HG03108 (cell line): ENCODE measurements at regions not wholly inside any gene's neighbourhood (a gene's known extent, or its start where the extent isn't known, plus 50 kb on each side); places are given as distances from the start of the nearest gene placed in this dataset.

Experiments used
- ATAC-seq: cut with Tn5 transposase; IDR thresholded peaks from one replicate; pipeline ENCODE4 v1.9.1; 2021; ENCODE audit warnings: moderate library complexity; ENCODE audit not compliant: unreplicated experiment

- no peak for ATAC-seq
Observed at GRCh38 chr7:46839651-46840050, 742.3 kb downstream of the TNS3 start.

- ATAC-seq: no peak
Observed at GRCh38 chr7:46838463-46838862, 743.4 kb downstream of the TNS3 start.

GRCh38 chr7:46835556-46835955 is 746.4 kb downstream of the TNS3 start:
- no peak for ATAC-seq

- ATAC-seq: no peak
Observed at GRCh38 chr7:46834921-46835320, 747.0 kb downstream of the TNS3 start.

GRCh38 chr7:46833197-46833596 is 748.7 kb downstream of the TNS3 start:
- ATAC-seq: no peak

GRCh38 chr7:46832136-46832535 is 749.8 kb downstream of the TNS3 start:
- no peak for ATAC-seq

GRCh38 chr7:46819819-46820218 is 762.1 kb downstream of the TNS3 start:
- ATAC-seq: no peak

- no peak for ATAC-seq
Observed at GRCh38 chr7:46814516-46815250, 767.2 kb downstream of the TNS3 start.

- no peak for ATAC-seq
Observed at GRCh38 chr7:46812101-46812675, 769.7 kb downstream of the TNS3 start.

- no peak for ATAC-seq
Observed at GRCh38 chr7:46811529-46811928, 770.4 kb downstream of the TNS3 start.

GRCh38 chr7:46810986-46811385 is 770.9 kb downstream of the TNS3 start:
- no peak for ATAC-seq

- ATAC-seq: no peak
Observed at GRCh38 chr7:46809886-46810285, 772.0 kb downstream of the TNS3 start.

GRCh38 chr7:46806856-46807255 is 775.1 kb downstream of the TNS3 start:
- no peak for ATAC-seq

GRCh38 chr7:46802479-46802878 is 779.4 kb downstream of the TNS3 start:
- ATAC-seq: no peak

GRCh38 chr7:46791188-46791587 is 790.7 kb downstream of the TNS3 start:
- no peak for ATAC-seq

GRCh38 chr7:46786995-46787394 is 794.9 kb downstream of the TNS3 start:
- ATAC-seq: no peak

GRCh38 chr7:46786221-46786954 is 795.5 kb downstream of the TNS3 start:
- no peak for ATAC-seq

- ATAC-seq: no peak
Observed at GRCh38 chr7:46784732-46785131, 797.2 kb downstream of the TNS3 start.

- no peak for ATAC-seq
Observed at GRCh38 chr7:46781901-46782439, 799.9 kb downstream of the TNS3 start.

GRCh38 chr7:46776790-46777189 is 805.1 kb downstream of the TNS3 start:
- no peak for ATAC-seq

- ATAC-seq: no peak
Observed at GRCh38 chr7:46775776-46776175, 806.1 kb downstream of the TNS3 start.

- ATAC-seq: no peak
Observed at GRCh38 chr7:46775020-46775419, 806.9 kb downstream of the TNS3 start.
